HG03108 (cell line): ENCODE measurements at regions not wholly inside any gene's neighbourhood (a gene's known extent, or its start where the extent isn't known, plus 50 kb on each side); places are given as distances from the start of the nearest gene placed in this dataset.
"Not testable (repeated sequence)": the region's sequence is repeated elsewhere in the genome, so short reads cannot be mapped to it uniquely, and the experiment has no call there.

Experiments used
- ATAC-seq: cut with Tn5 transposase; IDR thresholded peaks from one replicate; pipeline ENCODE4 v1.9.1; 2021; ENCODE audit warnings: moderate library complexity; ENCODE audit not compliant: unreplicated experiment

- no peak for ATAC-seq
These were observed 118.7 kb upstream of the CDH5 start for GRCh38 chr16:66247516-66248481.

DNA sequence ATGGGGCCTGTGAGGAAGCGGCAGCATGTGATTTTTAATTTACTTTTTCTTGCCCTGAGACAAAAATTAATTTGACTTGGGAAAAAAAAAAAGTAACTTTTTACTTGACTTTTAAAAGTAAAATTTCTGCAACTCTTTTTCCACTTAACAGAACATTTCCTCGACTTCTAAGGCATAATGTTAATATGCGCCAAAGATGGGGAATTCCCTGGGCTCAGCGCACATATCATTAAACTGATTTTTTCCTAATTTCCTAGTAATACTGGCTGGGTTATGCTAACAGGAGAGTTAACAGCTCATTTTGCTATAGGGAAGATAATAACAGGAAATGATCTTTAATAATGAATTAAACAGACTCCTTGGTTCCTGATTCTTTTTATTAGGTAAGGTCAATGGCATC is 120.6 kb upstream of the CDH5 start:
- no peak for ATAC-seq

DNA sequence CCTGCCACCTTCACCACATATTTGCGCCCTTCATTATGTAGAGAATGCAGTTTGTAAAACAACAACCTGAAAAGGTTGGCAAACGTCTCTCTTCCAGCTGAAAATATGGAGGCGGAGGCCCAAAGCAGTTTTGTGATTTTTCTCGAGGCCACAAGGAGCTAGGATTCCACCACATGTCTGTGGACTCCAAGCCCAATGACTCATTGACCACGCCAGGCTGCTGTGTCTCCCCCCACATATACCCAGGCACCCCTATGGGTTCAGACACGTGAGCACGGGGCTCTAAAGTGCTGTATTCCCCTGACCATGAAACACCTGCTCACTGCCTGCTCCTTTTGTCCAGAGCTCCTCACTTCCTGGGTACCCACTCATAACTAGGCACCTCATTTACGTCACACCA is 121.4 kb upstream of the CDH5 start:
- no peak for ATAC-seq

- ATAC-seq = no peak
These were observed 123.8 kb upstream of the CDH5 start for GRCh38 chr16:66242672-66243071.

DNA sequence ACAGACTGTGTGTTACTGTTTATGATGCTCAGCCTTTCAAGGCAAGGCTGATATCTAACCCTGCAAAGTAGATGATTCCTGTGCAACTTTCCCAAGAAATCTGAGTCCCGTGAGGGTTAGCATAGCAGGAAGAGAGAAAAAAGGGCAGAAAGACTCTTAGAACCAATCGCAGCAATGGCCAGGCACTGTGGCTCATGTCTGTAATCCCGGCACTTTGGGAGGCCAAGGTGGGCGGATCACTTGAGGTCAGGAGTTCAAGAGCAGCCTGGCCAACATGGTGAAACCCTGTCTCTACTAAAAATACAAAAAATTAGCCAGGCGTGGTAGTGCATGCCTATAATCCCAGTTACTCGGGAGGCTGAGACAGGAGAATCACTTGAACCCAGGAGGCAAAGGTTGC is 124.3 kb upstream of the CDH5 start:
- not testable (repeated sequence) for ATAC-seq

GRCh38 chr16:66240631-66241395 is 125.7 kb upstream of the CDH5 start:
- no peak for ATAC-seq

- no peak for ATAC-seq
These were observed 126.4 kb upstream of the CDH5 start for GRCh38 chr16:66240088-66240487.

DNA sequence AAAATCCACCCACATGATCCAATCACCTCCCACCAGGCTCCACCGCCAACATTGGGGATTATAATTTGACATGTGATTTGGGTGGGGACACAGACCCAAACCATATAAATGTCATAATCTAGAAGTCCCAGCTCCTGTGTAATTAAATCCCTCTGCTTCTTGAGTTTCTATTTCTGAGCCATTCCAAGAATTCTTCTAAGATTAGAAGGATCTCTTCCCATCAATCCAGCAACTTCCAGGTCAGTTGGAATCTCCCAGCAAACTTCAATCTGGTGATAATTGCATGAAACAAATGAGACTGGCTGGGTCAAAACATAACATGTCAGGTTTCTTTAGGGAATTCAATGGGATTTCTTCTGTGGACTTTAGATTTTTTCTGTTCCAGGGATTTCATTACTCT is 127.8 kb upstream of the CDH5 start:
- ATAC-seq = no peak

- ATAC-seq = no peak
These were observed 130.2 kb upstream of the CDH5 start for GRCh38 chr16:66236301-66236700.

DNA sequence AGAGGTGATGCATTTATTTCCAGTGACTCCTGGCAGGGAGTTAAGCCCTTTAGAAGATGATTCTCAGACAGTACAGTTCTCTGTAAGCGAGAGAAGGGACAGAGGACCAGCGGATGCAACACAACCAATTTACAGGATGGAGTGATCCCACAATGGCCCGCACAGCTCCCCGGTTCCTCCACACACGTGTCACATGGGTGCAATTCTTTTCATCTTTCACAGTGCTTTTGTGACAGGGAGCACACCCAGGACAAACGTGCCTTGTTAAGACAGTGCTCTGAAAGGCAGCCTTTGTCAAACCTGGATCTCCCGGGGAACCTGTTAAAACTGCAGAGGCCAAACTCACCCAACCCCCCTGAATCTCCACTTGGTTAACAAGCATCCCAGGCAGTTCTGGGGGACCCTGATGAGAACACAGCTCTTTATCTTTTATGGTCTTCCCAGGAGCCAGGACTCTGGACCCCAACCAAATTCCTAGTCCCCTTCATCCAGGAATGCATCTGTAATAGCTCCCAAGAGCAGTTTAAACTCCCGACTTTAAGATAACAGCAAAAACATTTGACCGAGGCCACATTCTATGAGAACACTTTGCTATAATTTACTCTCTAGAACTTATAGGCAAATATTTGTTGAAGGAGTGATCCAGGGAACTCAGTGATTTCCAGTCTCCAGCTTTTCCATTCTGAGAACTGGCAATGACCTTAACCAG is 134.9 kb upstream of the CDH5 start:
- no peak for ATAC-seq

DNA sequence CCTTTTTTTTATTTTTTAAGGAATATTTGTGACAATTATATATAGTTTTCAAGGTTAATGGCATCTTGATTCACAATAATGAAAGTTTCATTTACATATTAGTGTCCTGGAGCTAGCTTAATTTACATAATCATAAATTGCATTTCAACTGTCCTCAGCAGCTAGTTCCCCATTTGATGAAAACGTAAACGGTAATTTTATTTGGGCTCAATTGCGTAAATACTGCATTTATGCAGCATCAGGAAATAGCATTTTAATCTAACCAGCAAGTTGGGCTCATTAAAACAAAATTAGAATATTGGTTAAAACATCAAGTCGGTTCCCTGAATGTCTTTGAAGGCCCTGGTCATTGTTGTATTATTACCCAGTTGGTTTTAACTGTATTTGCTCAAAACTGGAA is 136.8 kb upstream of the CDH5 start:
- ATAC-seq = no peak

DNA sequence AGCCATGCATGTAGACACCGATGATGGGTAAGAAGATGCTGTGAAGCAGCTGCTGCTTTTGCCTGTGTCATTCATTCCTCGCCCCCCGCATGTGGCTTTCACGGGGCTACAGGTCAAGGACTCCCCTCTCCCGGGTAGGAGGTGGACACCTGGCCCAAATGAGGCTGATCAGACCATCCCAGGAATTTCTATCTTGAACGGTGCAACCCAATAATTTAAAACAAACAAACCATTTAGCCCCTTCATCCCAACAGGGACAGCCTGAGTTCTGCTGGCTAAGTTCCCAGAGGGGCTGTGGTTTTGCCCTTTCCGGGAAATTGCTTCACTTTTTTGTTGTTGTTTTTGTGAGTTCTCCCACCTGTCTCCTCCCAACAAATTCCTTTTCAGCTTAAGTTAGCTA is 137.7 kb upstream of the CDH5 start:
- no peak for ATAC-seq

GRCh38 chr16:66227766-66228530 is 138.5 kb upstream of the CDH5 start:
- no peak for ATAC-seq

DNA sequence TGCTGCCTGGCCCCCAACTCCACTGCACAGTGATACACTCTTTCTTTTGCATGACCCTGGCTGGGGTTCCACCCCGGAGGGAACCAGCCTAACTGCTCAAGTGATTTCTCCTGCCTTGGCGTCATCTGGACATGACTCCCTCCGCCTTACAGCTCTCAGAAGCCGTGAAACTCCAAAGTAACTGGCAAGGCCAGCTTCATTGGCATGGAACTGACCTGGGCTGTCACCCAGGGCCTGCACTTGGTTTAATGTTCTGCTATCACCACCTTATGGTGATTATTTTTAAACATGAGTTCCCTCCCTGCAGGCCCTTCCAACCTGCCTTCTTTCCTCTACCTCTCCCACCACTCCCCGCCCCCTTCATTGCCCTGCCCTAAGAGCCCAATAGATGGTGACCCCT is 139.7 kb upstream of the CDH5 start:
- ATAC-seq = no peak

DNA sequence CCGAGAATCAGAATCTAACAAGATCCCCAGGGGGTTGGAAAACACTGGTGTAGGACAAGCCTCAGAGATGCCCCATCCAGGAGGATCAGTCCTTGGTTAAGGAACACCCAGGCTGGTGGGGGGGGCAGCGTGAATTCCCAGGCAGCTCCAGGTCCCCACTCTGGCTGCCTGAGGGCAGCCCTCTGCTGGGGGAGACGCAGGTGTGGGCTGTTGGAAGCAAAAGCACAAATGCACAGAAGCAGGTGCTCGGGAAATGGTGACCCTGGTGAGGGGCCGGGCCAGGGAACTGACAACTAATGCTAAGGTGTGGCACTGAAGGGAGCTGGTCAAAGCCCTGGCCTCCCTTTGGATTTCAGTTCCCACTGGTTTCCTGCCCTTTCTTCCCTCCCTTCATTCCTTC is 140.8 kb upstream of the CDH5 start:
- ATAC-seq = no peak

DNA sequence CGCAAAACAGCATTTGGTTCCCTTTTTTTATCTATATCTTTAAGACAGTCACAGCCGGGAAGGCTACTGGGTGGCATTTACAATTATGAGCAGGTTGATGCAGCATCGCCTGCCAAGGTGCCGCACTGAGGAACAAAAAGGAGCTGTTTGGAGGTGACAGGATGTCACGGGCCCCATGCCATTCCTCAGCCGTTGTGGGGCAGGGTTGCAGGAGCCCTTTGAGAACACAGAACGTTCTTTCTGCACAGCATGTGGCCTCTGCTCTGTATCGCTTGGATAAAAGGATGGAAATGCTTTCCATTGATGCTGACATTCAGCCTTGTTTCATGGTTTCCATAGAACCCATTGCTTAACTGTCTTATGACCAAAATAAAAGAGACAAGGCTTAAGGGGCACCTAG is 141.9 kb upstream of the CDH5 start:
- ATAC-seq = no peak

- ATAC-seq = no peak
These were observed 142.3 kb upstream of the CDH5 start for GRCh38 chr16:66224186-66224585.

DNA sequence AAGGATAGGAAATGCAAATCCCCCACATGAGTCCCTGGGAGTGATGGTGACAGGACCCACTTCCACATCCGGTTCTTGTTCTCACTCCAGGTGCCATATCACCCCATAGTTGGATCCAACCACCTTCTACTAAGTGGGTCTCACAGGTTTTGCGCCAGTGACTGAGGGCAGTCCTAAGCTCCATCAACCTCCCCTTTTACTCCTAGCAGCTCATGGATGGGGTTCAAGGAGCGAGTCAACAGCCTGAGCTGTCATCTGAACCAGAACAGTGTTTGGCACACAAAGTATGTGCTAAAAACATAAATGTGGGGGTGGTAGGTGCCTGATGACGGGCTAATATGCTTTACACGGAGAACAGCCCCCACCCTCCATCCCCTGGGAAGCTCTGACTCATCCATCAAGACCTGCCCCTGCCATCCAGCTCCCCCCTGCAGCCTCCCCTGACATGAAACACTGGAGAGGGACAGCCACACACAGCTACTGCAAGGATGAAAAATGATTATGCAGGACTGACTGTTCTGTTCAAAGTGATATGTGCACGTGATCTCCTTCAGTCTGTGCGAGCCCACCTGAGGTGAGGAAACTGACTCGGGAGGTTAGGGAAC is 143.2 kb upstream of the CDH5 start:
- no peak for ATAC-seq

DNA sequence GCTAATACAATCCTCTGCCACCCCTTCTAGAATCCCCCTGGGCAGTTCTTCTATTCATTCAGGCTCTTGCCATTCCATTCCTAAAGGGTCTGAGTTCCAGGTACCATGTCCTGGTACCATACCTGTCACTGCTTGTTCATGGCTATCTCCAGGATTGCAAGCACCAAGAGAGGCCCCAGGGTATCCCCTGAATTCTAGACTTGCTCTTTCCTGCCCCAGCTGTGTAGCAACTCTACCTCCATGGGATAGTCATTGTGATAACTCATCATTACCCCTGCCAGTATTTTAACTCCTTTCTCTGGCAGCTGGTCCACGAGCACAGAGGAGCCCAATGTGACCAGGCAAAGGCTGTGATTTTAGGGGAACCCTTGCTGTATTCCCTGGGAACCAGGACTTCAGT is 143.7 kb upstream of the CDH5 start:
- ATAC-seq = no peak

- no peak for ATAC-seq
These were observed 145.8 kb upstream of the CDH5 start for GRCh38 chr16:66220702-66221101.
